GOT3 (cell line): ENCODE measurements at regions not wholly inside any gene's neighbourhood (a gene's known extent, or its start where the extent isn't known, plus 50 kb on each side); places are given as distances from the start of the nearest gene placed in this dataset.

Source experiments
- DNase-seq: peaks from one replicate; lab custom pipeline; 2025; ENCODE audit warnings: mixed read lengths; lab: John Stamatoyannopoulos, UW

DNA sequence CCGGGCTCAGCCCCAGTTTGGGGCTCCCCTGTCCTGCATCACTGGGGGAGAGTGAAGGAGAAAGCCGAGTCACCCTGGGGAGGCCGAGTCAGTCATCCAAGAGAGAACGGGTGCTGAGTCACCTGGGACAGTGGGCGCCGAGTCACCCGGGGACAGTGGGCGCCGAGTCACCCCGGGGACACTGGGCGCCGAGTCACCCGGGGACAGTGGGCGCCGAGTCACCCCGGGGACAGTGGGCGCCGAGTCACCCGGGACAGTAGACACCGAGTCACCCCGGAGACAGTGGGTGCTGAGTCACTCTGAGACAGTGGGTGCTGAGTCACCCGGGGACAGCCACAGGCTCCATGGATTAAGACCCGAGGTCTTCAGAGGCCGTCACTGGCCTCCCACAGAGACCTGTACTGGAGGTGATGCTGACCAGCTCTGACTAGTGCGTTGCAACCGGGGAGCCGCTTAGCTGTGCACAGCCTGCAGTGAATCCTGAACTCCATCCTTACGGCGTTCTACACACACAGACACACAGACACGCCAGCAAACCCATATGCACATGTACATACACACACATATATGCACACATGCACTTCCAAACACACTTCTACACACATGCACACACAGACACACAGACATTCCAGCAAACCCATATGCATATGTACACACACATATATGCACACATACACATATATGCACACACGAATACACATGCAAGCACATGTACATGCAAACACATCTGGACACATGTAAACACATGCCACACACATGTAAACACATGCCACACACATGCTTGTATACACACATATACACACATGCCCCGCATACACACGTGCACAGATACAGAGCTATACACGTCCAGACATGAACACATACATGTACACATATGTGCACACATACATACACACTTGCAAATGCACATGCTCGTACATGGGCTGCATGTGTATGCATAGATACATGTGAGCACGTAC, 64.9 kb upstream of the GALNT9 start:
- DNase-seq = no peak

DNA sequence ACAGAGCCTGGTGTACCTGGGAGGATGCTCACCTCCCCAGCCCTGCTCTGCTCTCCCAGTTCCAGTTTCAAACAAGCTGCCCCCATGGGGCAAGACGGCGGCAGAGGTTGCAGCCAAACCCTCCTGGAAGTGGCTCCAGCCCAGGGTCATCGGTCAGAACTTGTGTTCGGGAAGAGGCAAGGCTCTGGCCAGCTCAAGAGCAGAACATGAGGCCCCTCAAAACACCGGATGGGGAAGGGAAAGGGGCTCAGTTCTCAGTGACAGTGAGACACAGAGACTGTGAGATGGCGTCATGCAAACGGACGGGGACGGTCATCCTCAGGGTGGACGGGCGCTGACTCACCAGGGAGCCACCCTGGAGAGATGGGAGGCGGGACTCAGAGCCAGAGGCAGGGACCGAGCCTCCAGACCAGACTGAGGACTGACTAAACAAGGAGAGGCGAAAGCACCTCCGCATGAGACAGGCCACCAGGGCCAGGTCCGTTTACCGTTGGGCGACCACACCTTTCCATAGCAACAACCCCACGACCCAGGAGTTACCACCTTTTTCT, 63.9 kb upstream of the GALNT9 start:
- peak; percentile 20 for DNase-seq

DNA sequence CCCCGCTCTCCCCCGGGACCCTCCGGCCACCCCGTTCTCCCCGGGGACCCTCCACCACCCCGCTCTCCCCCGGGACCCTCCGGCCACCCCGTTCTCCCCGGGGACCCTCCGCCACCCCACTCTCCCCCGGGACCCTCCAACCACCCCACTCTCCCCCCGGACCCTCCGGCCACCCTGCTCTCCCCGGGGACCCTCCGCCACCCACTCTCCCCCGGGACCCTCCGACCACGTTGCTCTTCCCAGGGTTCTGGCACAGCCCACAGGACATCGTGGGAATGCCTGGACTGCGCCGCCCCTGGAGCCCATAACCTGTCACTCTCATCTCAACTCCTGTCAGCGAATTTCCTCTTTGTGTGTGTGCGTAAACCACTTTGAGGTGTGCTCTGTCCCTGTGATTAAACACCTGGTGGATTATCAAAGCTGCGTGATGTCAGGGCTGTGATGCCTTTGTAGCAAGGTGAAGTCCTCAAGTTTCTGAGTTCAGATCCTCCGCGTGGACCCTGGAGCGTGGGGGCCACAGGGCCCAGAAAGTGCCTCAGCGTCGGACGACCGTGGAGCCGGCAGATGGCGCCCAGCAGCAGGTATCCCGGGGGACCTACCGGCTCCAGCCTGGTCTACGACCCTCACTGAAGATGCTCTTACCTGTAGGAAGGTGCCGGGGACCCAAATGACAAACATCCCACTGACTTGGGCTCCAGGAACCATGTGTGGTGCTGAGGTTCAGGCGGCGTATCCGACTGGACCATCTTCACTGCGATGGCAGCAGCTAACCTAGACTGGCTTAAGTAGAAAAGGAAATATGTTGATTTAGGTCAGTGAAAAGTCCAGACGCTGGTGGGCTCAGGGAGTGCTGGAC, 63.2 kb upstream of the GALNT9 start:
- DNase-seq = no peak

DNA sequence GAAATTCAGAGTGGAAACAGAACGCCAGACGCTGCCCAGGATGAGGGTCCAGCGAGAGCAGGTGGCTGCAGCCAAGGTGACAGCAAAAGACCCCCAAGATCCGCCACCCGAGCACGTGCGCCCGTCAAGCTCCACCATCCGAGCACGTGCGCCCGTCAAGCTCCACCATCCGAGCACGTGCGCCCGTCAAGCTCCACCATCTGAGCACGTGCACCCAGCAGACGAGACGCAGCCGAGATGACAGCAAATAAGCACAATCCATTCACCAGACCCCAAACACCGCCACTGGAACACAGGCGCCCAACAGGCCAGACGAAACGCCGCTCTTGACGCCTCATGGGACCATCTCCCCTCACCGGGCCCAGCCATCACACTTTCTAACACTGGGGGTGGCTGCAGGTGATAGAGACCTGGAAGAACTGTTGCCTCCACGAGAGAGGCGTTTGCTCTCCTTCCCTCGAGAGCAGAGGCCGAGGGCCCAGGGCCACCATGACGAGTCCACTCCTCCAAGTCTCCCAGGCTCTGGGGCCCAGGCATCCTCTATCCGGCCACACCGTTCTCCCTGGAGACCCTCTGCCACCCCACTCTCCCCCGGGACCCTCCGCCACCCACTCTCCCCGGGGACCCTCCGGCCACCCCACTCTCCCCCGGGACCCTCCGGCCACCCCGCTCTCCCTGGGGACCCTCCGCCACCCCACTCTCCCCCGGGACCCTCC, 62.1 kb upstream of the GALNT9 start:
- no peak for DNase-seq

GRCh38 chr12:132390287-132391076, 61.1 kb upstream of the GALNT9 start:
- DNase-seq = no peak

- DNase-seq = no peak
Observed at GRCh38 chr12:132389526-132390286, 60.3 kb upstream of the GALNT9 start.

DNA sequence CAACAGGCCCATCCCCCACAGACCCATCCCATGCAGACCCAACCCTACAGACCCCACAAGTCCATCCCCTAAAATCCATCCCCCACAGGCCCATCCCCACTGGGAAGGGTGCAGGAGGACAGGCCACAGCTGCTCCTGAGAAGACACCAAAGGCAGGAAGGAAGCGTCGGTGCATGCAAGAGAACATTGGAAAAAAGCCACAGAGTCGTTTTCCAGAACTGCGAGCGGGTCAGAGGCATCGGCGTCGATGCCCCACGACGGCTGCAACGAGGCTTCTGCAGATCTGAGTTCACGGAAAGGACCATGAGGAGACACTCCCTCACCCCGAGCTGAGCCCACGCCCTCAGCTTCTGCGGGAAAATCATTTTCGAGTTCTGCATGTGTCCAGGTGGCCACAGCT, 59.6 kb upstream of the GALNT9 start:
- no peak for DNase-seq

GRCh38 chr12:132388379-132389015, 59.1 kb upstream of the GALNT9 start:
- DNase-seq = no peak

GRCh38 chr12:132386926-132387497, 57.6 kb upstream of the GALNT9 start:
- DNase-seq = no peak

DNA sequence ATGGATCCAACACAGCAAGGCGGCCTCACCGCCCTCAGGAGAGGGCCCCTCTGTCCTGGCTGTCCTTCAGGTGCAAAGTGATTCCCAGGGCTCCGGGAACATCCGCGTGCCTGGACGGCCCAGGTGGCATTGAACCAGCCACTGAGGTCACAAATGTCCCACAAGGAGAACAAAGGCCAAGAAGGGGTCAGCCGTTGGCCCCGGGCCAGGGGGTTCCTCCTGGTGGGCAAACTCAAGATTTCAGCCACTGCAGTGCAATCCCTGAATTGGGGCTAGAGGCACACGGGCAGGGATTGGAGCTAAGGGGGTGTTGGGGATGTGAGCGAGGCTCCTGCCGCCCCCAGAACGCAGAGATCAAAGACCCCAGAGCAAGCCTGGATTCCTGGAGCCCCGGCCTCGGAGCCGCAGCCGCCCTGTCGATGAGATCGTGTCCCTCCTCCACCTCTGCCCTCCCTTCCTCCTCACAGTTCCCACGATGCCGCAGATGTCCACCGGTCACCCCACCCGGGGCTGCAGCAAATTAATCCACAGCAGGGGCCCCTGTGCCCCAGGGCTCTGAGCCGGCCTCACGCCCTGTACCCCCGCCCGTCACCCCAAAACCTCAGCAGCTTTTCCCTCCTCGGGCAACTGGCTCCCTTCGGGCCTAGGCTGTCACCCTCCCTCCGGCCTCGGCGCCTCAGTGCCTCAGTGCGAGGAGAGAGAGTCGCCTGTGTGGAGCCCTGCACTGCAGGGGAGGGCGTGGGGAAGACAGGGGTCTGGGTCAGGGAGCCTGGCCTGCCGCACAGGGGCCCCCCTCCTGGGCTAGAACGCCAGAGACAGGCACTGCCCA, 56.7 kb upstream of the GALNT9 start:
- DNase-seq = no peak

DNA sequence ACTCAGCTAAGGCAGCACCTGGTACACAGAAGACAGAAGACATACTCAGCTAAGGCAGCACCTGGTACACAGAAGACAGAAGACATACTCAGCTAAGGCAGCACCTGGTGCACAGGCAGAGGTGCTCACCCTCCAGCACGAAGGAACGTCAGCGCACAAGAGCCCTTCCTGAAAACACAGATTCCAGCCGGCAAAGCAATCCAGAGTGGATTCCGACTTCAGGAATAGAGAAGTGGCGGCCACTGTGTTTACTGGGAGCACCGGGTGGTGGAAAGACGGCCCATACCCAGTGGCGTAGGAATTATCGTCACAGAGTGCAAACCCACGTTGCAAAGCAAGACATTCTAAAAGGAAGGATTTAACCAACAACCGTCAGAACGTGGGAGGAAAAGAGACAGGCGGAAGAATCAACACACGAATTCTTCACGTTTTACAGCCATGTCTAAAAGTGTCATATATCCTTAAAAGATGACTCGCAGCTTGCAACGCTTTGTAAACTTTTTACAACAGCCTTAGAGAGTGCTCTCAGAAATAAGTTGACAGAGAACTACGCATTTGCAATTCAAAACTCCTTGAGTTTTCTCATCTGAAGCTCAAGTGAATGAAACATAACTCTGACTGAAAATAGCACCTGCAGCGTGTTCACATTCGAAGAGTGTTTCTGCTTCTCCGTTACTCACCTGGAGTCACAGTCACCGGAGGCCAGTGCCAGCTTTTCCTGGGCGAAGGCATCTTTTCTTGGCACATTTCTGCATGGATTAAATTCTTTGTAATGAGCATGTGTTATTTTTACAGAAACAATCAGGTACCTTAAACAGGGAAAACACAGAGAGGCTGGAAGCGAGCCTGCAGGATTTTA, 55.8 kb upstream of the GALNT9 start:
- no peak for DNase-seq

DNA sequence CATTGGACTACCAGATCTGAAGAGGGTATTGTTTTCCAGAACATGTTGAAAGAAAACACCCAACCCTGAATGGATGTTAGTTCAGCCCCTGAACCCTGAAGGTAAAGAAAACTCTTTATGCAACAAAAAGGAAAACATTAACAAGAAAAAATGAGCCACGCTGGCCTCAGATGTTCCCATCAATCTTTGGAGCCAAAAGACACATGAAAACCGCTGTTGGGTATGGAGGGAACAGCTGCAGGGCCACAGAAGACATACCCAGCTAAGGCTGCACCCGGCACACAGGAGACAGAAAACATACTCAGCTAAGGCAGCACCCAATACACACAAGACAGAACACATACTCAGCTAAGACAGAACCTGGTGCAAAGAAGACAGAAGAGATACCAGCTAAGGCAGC, 51.3 kb upstream of the GALNT9 start:
- no peak for DNase-seq

GRCh38 chr12:132379996-132380395, 50.6 kb upstream of the GALNT9 start:
- no peak for DNase-seq

DNA sequence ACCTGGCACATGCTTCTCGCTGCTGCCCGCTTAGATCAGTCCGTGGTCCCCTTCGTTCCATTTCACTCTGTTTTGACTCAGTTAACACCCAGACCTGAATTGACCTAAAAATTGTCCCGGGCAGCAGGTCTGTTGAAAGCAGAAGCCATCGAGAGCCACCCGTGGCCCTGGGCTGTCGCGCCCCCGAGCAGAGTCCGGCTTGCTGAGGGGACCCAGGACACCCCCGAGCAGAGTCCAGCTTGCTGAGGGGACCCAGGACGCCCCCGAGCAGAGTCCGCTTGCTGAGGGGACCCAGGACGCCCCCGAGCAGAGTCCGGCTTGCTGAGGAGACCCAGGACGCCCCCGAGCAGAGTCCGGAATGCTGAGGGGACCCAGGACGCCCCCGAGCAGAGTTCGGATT, 50.2 kb upstream of the GALNT9 start:
- DNase-seq = no peak
